GM19351 (cell line): ENCODE measurements at regions not wholly inside any gene's neighbourhood (a gene's known extent, or its start where the extent isn't known, plus 50 kb on each side); places are given as distances from the start of the nearest gene placed in this dataset.

Experiments
- ATAC-seq: cut with Tn5 transposase; IDR thresholded peaks from one replicate; pipeline ENCODE4 v1.9.1; 2021; ENCODE audit warnings: mild to moderate bottlenecking, moderate library complexity; ENCODE audit not compliant: unreplicated experiment

DNA sequence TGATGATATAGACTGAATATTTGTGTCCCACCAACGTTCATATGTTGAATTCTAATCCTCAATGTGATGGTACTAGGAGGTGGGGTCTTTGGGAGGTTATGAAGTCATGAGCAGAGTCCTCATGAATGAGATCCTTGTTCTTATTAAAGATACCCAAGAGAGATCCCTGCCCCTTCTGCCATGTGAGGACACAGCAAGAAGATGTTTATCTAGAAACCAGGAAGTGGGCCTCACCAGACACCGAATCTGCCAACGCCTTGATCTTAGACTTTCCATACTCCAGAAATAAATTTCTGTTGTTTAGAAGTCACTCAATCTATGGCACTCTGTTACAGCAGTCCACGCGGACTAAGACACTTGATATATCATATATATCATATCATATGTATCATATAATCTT is 67.7 kb upstream of the GCM1 start:
- no peak for ATAC-seq

DNA sequence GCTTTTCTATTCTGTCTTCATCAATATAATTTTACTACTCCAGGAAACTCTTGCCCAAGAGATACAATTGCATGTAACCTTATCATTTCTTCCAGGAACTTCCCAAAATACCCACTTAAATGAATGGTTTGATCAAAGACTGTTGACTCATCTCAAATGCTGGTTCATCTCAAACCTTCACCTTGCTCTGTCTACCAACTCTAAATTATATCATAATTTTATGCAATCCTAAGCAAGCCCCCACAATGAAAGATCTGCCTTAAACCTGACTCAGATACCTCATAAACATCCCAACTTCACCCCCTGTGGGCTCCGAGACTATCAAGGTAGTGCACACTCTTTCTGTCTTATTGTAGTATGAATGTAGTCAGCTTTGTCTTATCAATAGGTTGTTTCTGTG is 65.5 kb upstream of the GCM1 start:
- ATAC-seq: no peak

DNA sequence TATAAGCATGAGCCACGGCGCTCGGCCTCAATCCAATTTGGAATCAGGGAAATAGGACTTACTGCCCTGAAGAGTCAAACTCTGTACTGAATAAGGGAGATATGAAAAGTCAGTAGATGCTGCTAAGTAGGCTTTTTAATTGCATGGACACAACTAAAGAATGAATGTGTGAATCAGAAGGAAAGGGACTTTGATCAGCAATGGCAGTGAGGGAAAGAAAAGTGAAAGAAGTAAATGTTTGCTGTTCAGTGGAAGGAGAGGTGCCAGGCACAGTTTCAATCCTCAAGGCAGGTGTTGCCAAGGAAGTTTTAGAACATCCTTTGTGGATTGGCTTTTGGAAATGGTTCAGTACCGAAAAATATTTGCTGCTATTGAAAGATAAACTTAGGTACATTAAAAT is 62.2 kb upstream of the GCM1 start:
- ATAC-seq: no peak

DNA sequence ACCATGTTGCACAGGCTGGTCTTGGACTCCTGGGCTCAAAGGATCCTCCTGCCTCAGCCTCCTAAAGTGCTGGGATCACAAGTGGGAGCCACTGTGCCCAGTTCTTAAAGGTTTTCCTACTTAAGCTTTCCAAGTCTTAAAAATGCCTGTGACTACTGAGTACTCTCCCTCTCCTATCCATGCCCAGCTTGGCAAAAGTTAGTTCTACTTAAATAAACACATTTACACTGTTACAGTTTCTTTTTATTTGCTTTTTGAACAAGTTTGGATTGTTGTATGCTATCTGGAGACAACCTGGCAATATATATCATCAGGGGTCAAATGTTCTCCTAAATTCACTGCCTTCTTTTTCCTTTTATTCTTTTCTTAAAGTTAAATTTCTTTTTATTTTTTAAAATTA is 61.0 kb upstream of the GCM1 start:
- no peak for ATAC-seq

DNA sequence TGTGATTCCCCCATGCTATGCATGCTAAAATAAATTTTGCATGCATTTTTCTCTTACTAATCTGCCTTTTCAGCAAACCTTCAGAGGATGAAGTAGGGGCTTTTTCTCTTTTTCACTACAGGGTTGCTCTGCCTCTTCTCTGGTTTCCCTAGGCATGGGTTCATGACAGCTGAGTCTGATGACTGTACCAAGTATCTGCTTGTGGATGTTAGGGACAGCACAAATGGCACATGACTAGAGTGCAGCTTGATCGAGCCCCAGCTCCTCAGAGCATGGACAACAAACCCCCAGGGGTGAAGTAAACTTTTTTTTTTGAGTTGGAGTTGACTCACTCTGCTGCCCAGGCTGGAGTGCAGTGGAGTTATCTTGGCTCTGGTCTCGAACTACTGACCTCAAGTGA is 57.1 kb upstream of the GCM1 start:
- no peak for ATAC-seq

DNA sequence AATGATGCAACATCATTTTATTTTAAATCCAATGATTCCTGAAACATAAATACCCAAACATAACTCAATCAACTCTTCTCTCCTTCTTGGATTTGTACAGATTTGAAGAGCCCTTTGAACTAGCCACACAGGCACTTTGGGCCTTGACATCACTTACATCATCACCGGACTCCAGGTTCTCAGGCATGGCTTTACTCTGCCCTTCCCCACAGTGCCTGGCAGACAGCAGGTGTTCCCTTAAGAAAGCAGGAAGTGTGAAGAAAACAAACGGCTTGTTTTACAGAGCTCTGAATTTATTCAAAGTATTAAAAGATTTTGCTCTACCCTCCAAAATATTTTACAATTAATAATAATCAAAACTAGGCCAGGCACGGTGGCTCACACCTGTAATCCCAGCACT is 54.8 kb upstream of the GCM1 start:
- no peak for ATAC-seq

DNA sequence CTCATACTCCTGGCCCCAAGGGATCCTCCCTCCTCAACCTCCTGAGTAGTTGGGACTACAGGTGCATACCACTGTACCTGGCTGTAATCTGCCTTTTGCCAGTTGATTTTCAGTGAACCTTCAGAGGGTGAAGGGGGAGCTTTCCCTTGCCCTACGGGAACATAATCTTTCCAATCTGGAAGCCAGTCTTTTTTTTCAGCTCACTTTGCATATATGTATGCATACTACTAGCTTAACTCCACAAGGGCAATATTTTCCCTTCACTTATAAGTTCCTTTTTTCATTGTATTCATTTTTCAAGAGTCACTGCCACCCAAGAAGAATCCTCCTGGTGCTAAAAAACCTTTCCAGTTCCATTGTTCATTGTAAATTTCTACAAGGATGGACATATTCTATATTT is 53.4 kb upstream of the GCM1 start:
- ATAC-seq: no peak

DNA sequence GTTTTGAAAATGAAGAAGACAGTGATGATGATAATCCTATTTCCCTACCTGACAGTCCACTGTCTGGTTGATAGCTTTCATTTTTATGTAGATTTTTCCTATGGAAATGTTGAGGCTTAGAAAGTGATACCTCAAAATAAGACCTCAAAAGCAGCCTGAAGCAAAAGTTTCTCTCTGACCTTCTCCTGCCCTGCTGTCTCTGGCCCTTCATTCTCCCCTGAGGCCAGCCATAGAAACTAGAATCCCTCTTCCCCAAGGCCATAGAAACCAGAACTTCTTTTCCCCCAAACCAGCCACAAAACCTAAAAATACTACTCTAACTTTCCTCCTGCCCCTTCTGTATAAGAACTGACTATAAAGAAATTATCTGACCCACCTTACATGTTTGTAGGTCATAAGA is 52.6 kb upstream of the GCM1 start:
- no peak for ATAC-seq

DNA sequence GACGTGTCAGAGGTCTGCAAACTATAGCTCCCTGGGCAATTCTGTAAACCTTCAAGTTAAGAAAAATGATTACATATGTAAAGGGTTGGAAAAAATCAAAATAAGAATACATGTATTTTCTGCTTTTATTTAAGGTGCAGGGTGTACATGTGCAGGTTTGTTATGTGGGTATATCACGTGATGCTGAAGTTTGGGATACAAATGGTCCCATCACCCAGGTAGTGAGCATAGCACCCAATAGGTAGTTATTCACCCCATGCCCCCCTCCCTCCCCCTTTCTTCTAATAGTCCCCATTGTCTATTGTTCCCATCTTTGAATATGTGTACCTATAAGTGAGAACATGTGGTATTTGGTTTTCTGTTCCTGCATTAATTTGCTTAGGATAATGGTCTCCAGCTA is 51.1 kb upstream of the GCM1 start:
- ATAC-seq: no peak

DNA sequence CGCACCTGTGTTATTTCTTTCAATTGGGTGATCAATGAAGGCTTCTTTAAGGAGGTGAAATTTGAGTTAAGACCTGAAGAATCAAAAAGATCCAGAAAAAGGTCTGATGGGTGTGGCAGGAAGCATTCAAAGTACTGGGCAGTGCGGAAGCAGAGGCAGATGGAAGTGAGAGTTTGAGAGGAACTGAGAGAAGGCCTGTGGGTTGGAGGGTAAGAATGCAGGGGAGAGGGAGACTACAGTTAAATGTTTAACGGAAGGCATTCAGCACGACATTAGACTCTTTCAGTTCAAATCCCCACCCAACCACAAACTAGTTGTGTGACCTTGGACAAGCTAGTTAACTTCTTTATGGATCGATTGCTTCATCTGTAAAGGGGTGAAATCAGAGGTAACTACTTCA is 50.5 kb upstream of the GCM1 start:
- peak; percentile 97 for ATAC-seq
